ENCODE measurements at regions not wholly inside any gene's neighbourhood (a gene's known extent, or its start where the extent isn't known, plus 50 kb on each side); places are given as distances from the start of the nearest gene placed in this dataset.

DNA sequence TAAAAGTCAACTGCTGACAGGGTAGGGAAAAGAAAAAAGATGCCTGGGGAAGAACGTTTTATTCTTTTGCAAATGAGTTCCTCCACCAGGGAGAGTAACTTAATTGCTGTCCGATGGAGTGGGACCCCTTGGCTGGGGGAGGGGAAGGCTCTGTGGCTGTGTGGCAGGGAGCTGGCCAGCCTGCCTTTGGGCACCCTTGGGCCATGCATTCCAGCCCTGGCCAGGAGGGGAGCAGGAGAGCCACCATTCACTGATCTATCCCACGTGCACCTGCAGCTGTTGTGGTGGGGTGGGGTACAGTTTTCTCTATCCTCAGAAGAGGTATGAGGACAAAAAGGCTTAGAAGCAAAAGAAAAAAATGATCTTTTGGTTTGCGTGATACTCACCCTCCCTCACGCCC, 116.9 kb downstream of the KCNK1 start:
- TF ChIP-seq CTCF (IDR thresholded peaks at IDR 0.05): no peak
- TF ChIP-seq POLR2A (IDR thresholded peaks at IDR 0.05): no peak
- TF ChIP-seq POLR2AphosphoS5 (IDR thresholded peaks at IDR 0.05): no peak

Measured in suprapubic skin (tissue), 4 donors.